Thoracic aorta (tissue), 2 donors: ENCODE measurements at regions not wholly inside any gene's neighbourhood (a gene's known extent, or its start where the extent isn't known, plus 50 kb on each side); places are given as distances from the start of the nearest gene placed in this dataset.
"Not testable (repeated sequence)": the region's sequence is repeated elsewhere in the genome, so short reads cannot be mapped to it uniquely, and the experiment has no call there.

Experiments
- ATAC-seq: fragments of 150-250 bp; one replicate; pipeline ENCODE4 v1.8.0; 2017; ENCODE audit warnings: low read depth; ENCODE audit not compliant: insufficient number of reproducible peaks, low FRiP score
- DNase-seq: peaks from one replicate; pipeline ENCODE4 v3.0.0-alpha.2; 2020; ENCODE audit warnings: low spot score
- H3K27ac ChIP-seq, 2 donors: fragments of 200-600 bp; sonication (generic); 1 replicate in 1 of 2; 2 replicates in 1 of 2; pipeline ENCODE4 v1.5.1; 2016; ENCODE audit warnings: mild to moderate bottlenecking in 2 of 2, moderate library complexity in 2 of 2
- H3K27me3 ChIP-seq: fragments of 200-600 bp; sonication (generic); replicated peaks from 2 replicates; pipeline ENCODE4 v1.6.0; 2016; ENCODE audit warnings: mild to moderate bottlenecking; ENCODE audit not compliant: insufficient read depth
- H3K36me3 ChIP-seq: fragments of 200-600 bp; sonication (generic); one replicate; pipeline ENCODE4 v1.5.1; 2016
- H3K4me1 ChIP-seq, 2 donors: fragments of 200-600 bp; sonication (generic); 1 replicate in 1 of 2; 2 replicates in 1 of 2; pipeline versions ENCODE4 v1.5.1 to v1.6.0; 2016; ENCODE audit warnings: low read depth in 2 of 2, mild to moderate bottlenecking in 1 of 2; ENCODE audit not compliant: control insufficient read depth in 1 of 2
- H3K4me3 ChIP-seq: fragments of 200-600 bp; sonication (generic); 2 replicates; pipeline ENCODE4 v1.5.1; 2016; ENCODE audit warnings: mild to moderate bottlenecking
- H3K9me3 ChIP-seq: fragments of 200-600 bp; sonication (generic); 2 replicates; pipeline ENCODE4 v1.5.1; 2016
- TF ChIP-seq, protein P1 (sequence below): fragments of 200-600 bp; sonication (generic); IDR thresholded peaks from one replicate; pipeline ENCODE4 v1.5.1; 2019; ENCODE audit warnings: antibody characterized with exemption

DNA sequence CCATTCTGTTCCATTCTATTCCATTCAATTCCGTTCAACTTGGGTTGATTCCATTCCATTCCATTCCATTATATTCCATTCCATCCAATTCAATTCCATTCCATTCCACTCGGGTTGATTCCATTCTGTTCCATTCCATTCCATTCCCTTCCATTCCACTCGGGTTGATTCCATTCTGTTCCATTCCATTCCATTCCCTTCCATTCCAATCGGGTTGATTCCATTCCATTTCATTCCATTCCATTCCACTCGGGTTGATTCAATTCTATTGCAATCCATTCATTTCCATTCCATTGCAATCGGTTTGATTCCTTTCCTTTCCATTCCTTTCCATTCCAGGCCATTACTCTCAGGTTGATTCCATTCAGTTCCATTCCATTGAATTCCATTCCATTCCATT lies 1138.4 kb downstream of the RPIA start:
- Histone ChIP-seq H3K27ac (no peak overlapping the region), H3K9me3 (peaks cover 7% of the 10 kb centered on the region)

DNA sequence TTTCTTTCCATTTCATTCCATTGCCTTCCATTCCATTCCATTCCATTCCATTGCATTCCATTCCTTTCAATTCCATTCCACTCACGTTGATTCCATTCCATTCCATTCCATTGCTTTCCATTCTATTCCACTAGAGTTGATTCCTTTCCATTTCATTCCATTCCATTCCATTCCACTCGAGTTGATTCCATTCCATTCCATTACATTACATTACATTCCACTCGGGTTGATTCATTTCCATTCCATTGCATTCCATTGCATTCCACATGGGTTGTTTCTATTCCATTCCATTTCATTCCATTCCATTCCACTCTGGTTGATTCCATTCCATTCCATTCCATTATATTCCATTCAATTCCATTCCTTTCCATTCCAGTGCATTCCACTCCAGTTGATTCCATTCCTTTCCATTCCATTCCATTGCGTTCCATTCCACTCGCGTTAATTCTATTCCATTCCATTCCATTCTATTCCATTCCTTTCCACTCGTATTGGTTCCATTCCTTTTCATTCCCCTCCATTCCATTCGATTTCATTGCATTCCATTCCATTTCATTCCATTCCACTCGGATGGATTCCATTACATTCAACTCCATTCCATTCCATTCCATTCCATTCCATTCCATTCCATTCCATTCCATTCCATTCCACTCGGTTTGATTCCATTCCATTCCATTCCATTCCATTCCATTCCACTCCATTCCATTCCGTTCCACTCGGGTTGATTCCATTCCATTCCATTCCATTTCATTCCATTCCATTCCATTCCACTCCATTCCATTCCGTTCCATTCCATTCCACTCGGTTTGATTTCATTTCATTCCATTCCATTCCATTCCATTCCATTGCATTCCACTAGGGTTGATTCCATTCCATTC lies 1139.1 kb downstream of the RPIA start:
- H3K4me1 ChIP-seq, H3K9me3 ChIP-seq, H3K36me3 ChIP-seq, H3K27ac ChIP-seq, DNase-seq, H3K27me3 ChIP-seq, H3K4me3 ChIP-seq: not testable (repeated sequence)
- ATAC-seq, result peak; percentile 54

More for the DNA sequence above, 1138.4 kb downstream of the RPIA start:
- ATAC-seq (no peak), DNase-seq (no peak)
- Histone ChIP-seq H3K36me3 (no peaks in the 10 kb centered on the region), H3K4me3 (no peak overlapping the region), H3K27me3 (no peaks in the 10 kb centered on the region), H3K4me1 (no peaks in the 10 kb centered on the region)
- TF ChIP-seq, protein P1, sequence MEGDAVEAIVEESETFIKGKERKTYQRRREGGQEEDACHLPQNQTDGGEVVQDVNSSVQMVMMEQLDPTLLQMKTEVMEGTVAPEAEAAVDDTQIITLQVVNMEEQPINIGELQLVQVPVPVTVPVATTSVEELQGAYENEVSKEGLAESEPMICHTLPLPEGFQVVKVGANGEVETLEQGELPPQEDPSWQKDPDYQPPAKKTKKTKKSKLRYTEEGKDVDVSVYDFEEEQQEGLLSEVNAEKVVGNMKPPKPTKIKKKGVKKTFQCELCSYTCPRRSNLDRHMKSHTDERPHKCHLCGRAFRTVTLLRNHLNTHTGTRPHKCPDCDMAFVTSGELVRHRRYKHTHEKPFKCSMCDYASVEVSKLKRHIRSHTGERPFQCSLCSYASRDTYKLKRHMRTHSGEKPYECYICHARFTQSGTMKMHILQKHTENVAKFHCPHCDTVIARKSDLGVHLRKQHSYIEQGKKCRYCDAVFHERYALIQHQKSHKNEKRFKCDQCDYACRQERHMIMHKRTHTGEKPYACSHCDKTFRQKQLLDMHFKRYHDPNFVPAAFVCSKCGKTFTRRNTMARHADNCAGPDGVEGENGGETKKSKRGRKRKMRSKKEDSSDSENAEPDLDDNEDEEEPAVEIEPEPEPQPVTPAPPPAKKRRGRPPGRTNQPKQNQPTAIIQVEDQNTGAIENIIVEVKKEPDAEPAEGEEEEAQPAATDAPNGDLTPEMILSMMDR, result no peak

DNA sequence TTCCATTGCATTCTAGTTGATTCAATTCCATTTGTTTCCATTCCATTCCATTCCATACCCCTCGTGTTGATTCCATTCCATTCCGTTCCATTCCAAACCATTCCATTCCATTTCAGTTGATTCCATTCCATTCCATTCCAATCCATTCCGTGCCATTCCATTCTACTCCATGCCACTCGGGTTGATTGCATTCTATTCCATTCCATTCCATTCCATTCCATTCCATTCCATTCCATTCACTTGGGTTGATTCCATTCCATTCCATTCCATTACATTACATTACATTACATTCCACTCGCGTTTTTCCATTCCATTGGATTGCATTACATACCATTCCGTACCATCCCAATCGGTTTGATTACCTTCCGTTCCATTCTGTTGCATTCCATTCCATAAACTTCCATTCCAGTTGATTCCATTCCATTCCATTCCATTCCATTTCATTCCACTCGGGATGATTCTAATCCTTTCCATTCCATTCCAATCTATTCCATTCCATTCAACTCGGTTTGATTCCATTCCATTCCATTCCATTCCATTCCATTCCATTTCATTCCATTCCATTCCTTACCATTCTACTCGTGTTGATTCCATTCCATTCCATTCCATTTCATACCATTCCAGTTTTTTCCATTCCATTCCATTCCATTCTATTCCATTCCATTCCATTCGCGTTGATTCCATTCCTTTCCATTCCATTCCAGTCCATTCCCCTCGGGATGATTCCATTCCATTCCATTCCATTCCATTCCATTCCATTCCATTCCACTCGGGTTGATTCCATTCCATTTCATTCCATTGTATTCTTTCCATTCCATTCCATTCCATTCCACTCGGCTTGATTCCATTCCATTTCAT lies 1140.4 kb downstream of the RPIA start:
- Histone ChIP-seq H3K27me3 (no peaks in the 10 kb centered on the region), H3K36me3 (no peaks in the 10 kb centered on the region), H3K27ac (no peak overlapping the region), H3K4me1 (no peaks in the 10 kb centered on the region), H3K4me3 (no peak overlapping the region), H3K9me3 (peaks cover 7% of the 10 kb centered on the region)
- TF ChIP-seq, protein P1, result no peak
- no peak for ATAC-seq
- DNase-seq, result no peak

DNA sequence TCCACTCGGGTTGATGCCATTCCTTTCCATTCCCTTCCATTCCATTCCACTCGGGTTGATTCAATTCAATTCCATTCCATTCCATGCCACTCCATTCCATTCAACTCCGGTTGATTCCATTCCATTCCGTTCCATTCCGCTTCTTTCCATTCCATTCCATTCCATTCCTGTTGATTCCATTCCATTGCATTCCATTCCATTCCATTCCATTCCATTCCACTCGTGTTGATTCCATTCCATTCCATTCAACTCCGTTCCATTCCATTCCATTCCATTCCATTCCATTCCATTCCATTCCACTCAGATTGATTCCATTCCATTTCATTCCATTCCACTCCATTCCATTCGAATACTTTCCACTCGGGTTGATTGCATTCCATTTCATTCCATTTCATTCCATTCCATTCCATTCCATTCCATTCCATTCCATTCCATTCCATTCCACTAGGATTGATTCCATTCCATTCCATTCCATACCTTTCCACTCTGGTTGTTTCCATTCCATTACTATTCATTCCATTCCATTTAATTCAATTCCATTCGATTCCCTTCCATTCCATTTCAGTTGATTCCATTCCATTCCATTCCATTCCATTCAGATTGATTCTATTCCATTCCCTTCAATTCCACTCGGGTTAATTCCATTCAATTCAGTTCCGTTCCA lies 1141.8 kb downstream of the RPIA start:
- no peak for DNase-seq
- peaks cover 7% of the 10 kb centered on the region for H3K9me3 ChIP-seq
- H3K4me1 ChIP-seq, result no peaks in the 10 kb centered on the region
- no peak overlapping the region for H3K27ac ChIP-seq
- H3K36me3 ChIP-seq, result no peaks in the 10 kb centered on the region
- peak; percentile 74 for ATAC-seq
- no peak overlapping the region for H3K4me3 ChIP-seq
- TF ChIP-seq, protein P1, result no peak
- H3K27me3 ChIP-seq, result no peaks in the 10 kb centered on the region

DNA sequence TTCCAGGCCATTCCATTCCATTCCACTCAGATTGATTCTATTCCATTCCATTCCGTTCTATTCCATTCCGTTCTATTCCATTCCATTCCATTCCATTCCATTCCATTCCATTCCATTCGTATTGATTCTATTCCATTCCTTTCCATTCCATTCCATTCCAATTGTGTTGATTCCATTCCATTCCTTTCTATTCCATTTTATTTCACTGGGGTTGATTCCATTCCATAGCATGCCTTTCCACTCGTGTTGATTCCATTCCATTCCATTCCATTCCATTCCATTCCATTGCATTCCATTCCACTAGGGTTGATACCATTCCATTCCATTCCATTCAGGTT lies 1142.3 kb downstream of the RPIA start:
- Histone ChIP-seq H3K4me3 (no peak overlapping the region), H3K27ac (no peak overlapping the region), H3K9me3 (peaks cover 7% of the 10 kb centered on the region), H3K36me3 (no peaks in the 10 kb centered on the region), H3K4me1 (no peaks in the 10 kb centered on the region), H3K27me3 (no peaks in the 10 kb centered on the region)
- TF ChIP-seq, protein P1, result no peak
- ATAC-seq (no peak), DNase-seq (no peak)
